Effector memory CD4-positive, alpha-beta T cell (primary cell): ENCODE measurements at regions not wholly inside any gene's neighbourhood (a gene's known extent, or its start where the extent isn't known, plus 50 kb on each side); places are given as distances from the start of the nearest gene placed in this dataset.
A peak's percentile ranks its signal among the peaks of the same experiment; 100 is the strongest.

ENCODE experiments used
- DNase-seq, 3 donors: peaks; one replicate each; pipeline ENCODE4 v3.0.0-alpha.2; 2020
- H3K27ac ChIP-seq: 2 replicates; pipeline ENCODE4 v1.7.0; 2013; ENCODE audit warnings: mild to moderate bottlenecking, low read length, moderate library complexity; ENCODE audit not compliant: insufficient read depth, poor library complexity, severe bottlenecking
- H3K27me3 ChIP-seq: replicated peaks from 2 replicates; pipeline ENCODE4 v1.7.0; 2013; ENCODE audit warnings: mild to moderate bottlenecking, low read length; ENCODE audit not compliant: insufficient read depth, control insufficient read depth, poor library complexity, severe bottlenecking
- H3K36me3 ChIP-seq: 2 replicates; pipeline ENCODE4 v1.7.0; 2013; ENCODE audit warnings: mild to moderate bottlenecking, low read length, moderate library complexity; ENCODE audit not compliant: control insufficient read depth, insufficient read depth
- H3K4me1 ChIP-seq: 2 replicates; pipeline ENCODE4 v1.7.0; 2013; ENCODE audit warnings: low read length, mild to moderate bottlenecking; ENCODE audit not compliant: control insufficient read depth, insufficient read depth, poor library complexity, severe bottlenecking
- H3K4me3 ChIP-seq: 2 replicates; pipeline ENCODE4 v1.7.0; 2013; ENCODE audit warnings: low read length, low read depth, mild to moderate bottlenecking; ENCODE audit not compliant: insufficient read depth, poor library complexity, severe bottlenecking
- H3K9me3 ChIP-seq: 2 replicates; pipeline ENCODE4 v1.7.0; 2013; ENCODE audit warnings: mild to moderate bottlenecking, low read length, moderate library complexity; ENCODE audit not compliant: control insufficient read depth

DNA sequence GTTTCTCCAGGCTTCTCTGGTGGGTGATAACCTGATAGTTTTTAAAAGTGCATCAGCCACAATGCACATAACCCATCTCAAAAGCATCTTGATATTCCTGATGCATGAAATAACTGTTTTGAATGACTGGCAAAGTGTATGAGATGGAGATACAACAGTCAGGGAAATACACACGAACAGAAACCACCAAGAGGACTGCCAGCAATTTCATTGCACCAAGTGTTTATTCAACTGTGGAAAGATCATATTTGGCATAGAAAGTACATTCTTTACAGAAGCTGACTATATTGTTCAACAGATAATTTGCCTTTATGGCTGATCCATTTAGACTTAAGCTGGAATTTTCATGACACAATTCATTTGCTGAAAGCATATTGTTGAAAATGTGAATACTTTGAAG, 139.5 kb downstream of the SLIT2 start:
- Histone ChIP-seq H3K27me3 (no peaks in the 10 kb centered on the region), H3K36me3 (no peaks in the 10 kb centered on the region), H3K9me3 (no peaks in the 10 kb centered on the region), H3K4me3 (no peak overlapping the region), H3K27ac (no peak overlapping the region), H3K4me1 (no peaks in the 10 kb centered on the region)
- no peak for DNase-seq

DNA sequence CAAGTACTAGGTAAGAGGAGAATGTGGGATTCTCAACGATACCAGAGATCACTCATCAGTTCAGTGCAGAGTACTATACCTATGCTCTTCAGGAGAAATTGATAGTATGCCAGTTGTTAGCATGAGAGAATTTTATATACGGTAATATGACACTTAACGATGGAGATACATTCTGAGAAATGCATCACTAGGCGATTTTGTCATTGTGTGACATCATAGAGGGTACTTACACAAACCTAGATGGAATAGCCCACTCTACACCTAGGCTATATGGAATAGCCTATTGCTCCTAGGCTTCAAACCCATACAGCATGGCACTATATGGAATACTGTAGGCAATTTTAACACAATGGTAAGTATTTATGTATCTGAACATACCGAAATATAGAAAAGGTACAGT, 140.2 kb downstream of the SLIT2 start:
- no peaks in the 10 kb centered on the region for H3K4me1 ChIP-seq
- no peak overlapping the region for H3K27ac ChIP-seq
- no peak overlapping the region for H3K4me3 ChIP-seq
- no peak for DNase-seq
- no peaks in the 10 kb centered on the region for H3K27me3 ChIP-seq
- no peaks in the 10 kb centered on the region for H3K9me3 ChIP-seq
- H3K36me3 ChIP-seq, result no peaks in the 10 kb centered on the region

DNA sequence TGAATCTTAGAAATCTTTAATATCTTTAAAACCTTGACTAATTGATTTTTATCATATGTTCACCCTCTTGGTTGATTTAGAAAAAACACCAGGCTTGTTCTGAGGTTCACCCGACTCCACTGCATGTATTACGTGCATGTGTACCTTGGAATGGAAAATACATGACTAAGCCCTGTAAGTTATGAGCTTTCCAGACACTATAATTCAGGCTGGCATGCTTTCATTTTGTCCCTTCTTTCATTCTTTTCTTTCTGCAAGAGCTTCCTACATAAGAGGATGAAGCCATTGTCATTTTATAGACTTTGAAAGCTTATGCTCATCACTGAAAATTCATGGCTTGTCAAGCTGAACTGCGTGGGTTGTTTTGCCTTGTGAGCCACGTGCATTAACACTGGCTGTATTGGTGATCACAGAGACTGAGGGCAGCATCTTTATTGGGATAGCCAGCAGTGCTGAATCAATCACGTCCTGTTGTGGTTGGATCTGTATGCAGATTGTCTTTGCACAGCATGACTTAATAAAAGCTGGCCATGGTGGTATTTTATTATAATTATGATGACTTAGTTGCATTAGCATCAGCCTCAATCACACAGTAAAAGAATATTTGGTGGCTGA, 141.9 kb downstream of the SLIT2 start:
- no peak overlapping the region for H3K4me3 ChIP-seq

DNA sequence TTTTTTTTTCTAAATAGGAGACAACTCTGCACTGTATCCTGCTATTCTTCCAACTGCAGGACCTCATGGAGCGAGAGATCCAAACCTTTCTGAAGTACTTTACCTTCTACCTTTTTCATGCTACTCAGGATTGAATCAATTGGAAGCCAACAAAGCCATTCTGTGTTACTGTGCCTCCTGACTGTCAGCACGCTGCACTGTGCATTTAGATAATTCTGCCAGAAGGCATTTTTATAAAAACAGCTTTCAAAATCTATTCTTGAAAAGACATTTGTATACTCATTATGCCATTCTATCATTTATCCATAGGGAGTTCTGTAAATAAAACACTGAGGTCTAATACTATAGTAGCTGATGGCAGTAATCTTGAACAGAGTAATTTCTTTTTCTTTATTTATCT, 142.8 kb downstream of the SLIT2 start:
- Histone ChIP-seq H3K9me3 (no peaks in the 10 kb centered on the region), H3K4me3 (no peak overlapping the region), H3K4me1 (no peaks in the 10 kb centered on the region), H3K36me3 (no peaks in the 10 kb centered on the region), H3K27me3 (no peaks in the 10 kb centered on the region), H3K27ac (no peak overlapping the region)
- no peak for DNase-seq

More for the DNA sequence above, 141.9 kb downstream of the SLIT2 start:
- no peak for DNase-seq
- Histone ChIP-seq H3K27ac (no peak overlapping the region), H3K9me3 (no peaks in the 10 kb centered on the region), H3K27me3 (no peaks in the 10 kb centered on the region), H3K4me1 (no peaks in the 10 kb centered on the region), H3K36me3 (no peaks in the 10 kb centered on the region)

DNA sequence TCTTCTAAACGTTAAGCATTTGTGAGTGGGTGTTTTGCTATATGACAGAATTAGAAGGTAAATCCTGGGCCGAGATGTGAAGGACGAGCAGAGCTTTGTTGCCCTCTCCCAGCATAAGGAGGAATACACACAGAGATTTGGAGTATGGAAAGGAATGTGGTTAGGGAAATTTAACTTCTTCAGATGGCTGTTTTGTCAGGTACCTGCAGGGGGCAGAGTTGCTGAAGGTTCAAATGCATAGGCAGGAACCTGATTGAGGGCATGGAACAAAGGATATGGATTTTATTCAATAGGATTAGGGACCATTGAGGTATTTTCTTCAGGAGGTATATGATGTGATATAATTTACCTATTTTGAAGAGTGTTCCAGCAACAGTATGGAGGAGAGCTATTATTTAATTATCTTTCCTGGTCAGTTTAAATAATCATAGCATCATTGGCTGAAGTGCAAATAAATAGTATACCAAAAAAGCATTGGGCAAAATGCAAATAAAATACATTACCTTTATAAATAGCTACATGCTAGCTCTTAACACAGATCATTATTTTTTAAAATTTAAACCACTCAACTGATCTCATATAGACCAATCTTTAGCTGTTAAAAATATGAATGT, 143.6 kb downstream of the SLIT2 start:
- no peak overlapping the region for H3K27ac ChIP-seq
- H3K27me3 ChIP-seq, result no peaks in the 10 kb centered on the region
- H3K4me3 ChIP-seq, result no peak overlapping the region
- no peaks in the 10 kb centered on the region for H3K4me1 ChIP-seq
- H3K36me3 ChIP-seq, result no peaks in the 10 kb centered on the region
- H3K9me3 ChIP-seq, result no peaks in the 10 kb centered on the region
- peak in 1 of 3 donors; percentile 0 for DNase-seq

DNA sequence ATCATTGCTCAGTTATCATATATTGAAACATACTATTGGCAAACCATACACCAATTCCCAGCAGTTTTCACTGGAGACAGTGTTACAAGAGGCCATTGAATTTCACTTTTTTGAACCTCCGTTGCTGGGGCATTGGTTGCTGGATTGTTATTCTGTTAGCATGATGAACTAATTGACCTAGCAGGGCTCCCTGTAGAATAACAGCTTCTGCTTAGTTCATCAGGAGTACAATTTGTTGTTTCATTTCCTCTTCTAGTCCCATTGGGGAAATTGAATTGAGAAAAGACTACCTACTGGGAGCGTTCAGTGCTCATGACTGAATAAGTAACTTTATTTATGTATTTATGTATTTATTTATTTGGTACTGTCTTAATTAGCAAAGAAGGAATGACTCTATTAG, 151.6 kb downstream of the SLIT2 start:
- Histone ChIP-seq H3K27me3 (no peaks in the 10 kb centered on the region), H3K36me3 (no peaks in the 10 kb centered on the region), H3K4me1 (no peaks in the 10 kb centered on the region), H3K27ac (no peak overlapping the region), H3K4me3 (no peak overlapping the region), H3K9me3 (no peaks in the 10 kb centered on the region)
- DNase-seq, result no peak

DNA sequence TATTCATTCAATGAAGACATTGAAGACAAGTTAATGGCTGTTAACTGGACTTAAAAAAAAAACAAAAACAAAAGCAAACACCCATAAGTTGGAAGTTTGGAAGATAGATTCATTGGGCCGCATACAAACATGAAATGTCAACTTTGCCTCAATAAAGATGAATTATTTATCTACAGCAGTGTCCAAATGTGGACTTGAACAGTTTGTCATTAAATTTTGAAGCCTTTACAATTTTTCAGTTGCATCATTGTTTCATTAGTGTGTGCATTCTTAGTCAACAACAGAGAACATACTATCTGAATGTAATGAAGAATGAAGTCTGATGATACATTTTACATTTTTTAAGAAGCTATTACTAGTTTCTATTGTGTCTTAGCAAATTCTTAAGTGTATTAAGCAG, 152.1 kb downstream of the SLIT2 start:
- H3K36me3 ChIP-seq, result no peaks in the 10 kb centered on the region
- no peaks in the 10 kb centered on the region for H3K27me3 ChIP-seq
- no peaks in the 10 kb centered on the region for H3K4me1 ChIP-seq
- no peak overlapping the region for H3K27ac ChIP-seq
- no peak for DNase-seq
- H3K4me3 ChIP-seq, result no peak overlapping the region
- no peaks in the 10 kb centered on the region for H3K9me3 ChIP-seq

DNA sequence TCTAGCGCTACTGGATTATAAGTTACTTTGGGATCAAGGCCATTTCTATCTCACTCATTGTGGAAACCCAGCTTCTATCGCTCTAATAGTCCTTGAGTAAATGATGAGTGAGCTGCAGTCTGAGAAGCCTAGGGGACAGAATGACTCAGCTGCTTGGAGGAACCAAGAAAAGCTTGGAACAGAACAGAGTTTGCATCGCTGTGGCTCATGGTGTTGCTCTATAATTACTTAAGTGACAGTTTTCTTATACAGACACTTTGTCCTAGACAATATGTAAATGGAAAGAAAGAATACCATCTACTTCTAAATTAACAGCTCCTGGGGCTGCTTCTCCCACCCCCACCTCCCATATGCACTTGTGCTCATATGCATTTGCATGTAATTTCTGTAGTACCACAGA, 156.9 kb downstream of the SLIT2 start:
- Histone ChIP-seq H3K27me3 (no peaks in the 10 kb centered on the region), H3K36me3 (no peaks in the 10 kb centered on the region), H3K4me3 (no peak overlapping the region), H3K9me3 (no peaks in the 10 kb centered on the region), H3K4me1 (no peaks in the 10 kb centered on the region), H3K27ac (no peak overlapping the region)
- DNase-seq, result no peak

DNA sequence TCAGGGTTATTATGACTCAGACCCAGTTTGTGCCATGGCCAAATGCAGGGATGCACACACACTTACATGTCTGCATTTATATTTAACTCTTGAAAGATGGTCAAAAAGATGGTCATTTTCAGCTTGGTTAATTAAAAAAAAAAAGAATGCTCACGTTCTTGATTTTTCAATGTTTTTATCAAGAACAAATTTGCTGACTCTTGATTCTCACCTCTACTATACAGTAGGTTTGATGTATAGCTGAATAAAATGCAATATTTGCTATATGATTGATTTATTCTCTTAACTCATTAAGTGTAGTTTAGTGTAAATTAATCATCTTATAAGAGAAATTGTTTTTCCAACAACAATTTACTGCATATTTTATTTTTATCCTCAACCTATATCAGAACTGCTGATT, 160.4 kb downstream of the SLIT2 start:
- Histone ChIP-seq H3K4me3 (no peak overlapping the region), H3K9me3 (no peaks in the 10 kb centered on the region), H3K27me3 (no peaks in the 10 kb centered on the region), H3K4me1 (no peaks in the 10 kb centered on the region), H3K36me3 (no peaks in the 10 kb centered on the region), H3K27ac (no peak overlapping the region)
- DNase-seq, result no peak

DNA sequence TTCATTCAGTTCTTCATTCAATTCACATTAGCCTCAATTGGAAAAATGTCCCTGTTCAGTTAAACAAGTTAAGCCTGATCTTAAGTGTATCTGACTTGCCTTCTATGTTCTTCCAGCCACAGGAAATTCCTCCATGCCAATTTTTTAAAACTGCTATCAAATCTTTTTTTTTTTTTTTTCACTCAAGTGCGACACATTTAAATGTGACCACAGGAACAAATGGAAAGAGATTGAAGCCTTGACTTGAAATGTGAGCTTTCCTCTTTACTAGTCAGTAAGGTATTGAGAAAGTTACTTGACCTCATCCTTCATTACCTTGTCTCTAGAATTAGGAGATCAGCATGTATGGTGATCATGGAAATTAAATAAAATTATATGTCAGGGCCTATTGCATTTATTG, 165.1 kb downstream of the SLIT2 start:
- Histone ChIP-seq H3K27ac (no peak overlapping the region), H3K9me3 (no peaks in the 10 kb centered on the region), H3K36me3 (no peaks in the 10 kb centered on the region), H3K27me3 (no peaks in the 10 kb centered on the region), H3K4me1 (no peaks in the 10 kb centered on the region), H3K4me3 (no peak overlapping the region)
- no peak for DNase-seq
